CD14-positive monocyte (primary cell): ENCODE measurements at regions not wholly inside any gene's neighbourhood (a gene's known extent, or its start where the extent isn't known, plus 50 kb on each side); places are given as distances from the start of the nearest gene placed in this dataset.

Experiments
- DNase-seq, 3 donors: peaks; one replicate each; pipeline ENCODE4 v3.0.0-alpha.2; 2011 to 2022
- H2AFZ ChIP-seq: 2 replicates; pipeline ENCODE4 v1.6.0; 2012; ENCODE audit warnings: mild to moderate bottlenecking, low read depth, low read length, inconsistent platforms; ENCODE audit not compliant: insufficient read depth, poor library complexity, severe bottlenecking
- H3K27ac ChIP-seq, 2 donors: 1 replicate in 1 of 2; 2 replicates in 1 of 2; pipeline ENCODE4 v1.5.1; 2012 to 2013; ENCODE audit warnings: low read length in 2 of 2, control low read depth in 1 of 2, inconsistent platforms in 1 of 2, low read depth in 1 of 2, mild to moderate bottlenecking in 1 of 2
- H3K27me3 ChIP-seq, 2 donors: one replicate each; pipeline versions ENCODE4 v1.6.0 to v1.6.1; 2011 to 2013; ENCODE audit warnings: low read length in 2 of 2; ENCODE audit not compliant: control insufficient read depth in 2 of 2, insufficient read depth in 2 of 2
- H3K36me3 ChIP-seq, 2 donors: replicated peaks in 1 of 2; 1 replicate in 1 of 2; 2 replicates in 1 of 2; pipeline versions ENCODE4 v1.5.1 to v1.6.1; 2012 to 2013; ENCODE audit warnings: low read length in 2 of 2, control low read depth in 1 of 2, inconsistent platforms in 1 of 2, mild to moderate bottlenecking in 1 of 2; ENCODE audit not compliant: insufficient read depth in 2 of 2, control insufficient read depth in 1 of 2
- H3K4me1 ChIP-seq, 2 donors: 1 replicate in 1 of 2; 2 replicates in 1 of 2; pipeline versions ENCODE4 v1.5.1 to v1.6.1; 2012 to 2013; ENCODE audit warnings: low read length in 2 of 2, control low read depth in 1 of 2, inconsistent platforms in 1 of 2, mild to moderate bottlenecking in 1 of 2, moderate library complexity in 1 of 2; ENCODE audit not compliant: insufficient read depth in 2 of 2, control insufficient read depth in 1 of 2
- H3K4me2 ChIP-seq: replicated peaks from 2 replicates; pipeline ENCODE3; 2012; ENCODE audit warnings: low read length, moderate library complexity, mild to moderate bottlenecking; ENCODE audit not compliant: poor library complexity, severe bottlenecking; ENCODE audit errors: extremely low read depth
- H3K4me3 ChIP-seq, 3 experiments: fragments of 200-600 bp in 1 of 3; sonication (generic) in 1 of 3; replicated peaks in 1 of 3; 1 replicate in 2 of 3; 2 replicates in 1 of 3; pipeline ENCODE4 v1.5.1; 2011 to 2013; ENCODE audit warnings: low read length in 3 of 3, mild to moderate bottlenecking in 3 of 3, control low read depth in 2 of 3, low read depth in 2 of 3, inconsistent platforms in 1 of 3, moderate library complexity in 1 of 3
- H3K79me2 ChIP-seq: 2 replicates; pipeline ENCODE4 v1.6.0; 2012; ENCODE audit warnings: mild to moderate bottlenecking, control low read depth, inconsistent platforms, low read length, moderate library complexity; ENCODE audit not compliant: insufficient read depth
- H3K9ac ChIP-seq: 2 replicates; pipeline ENCODE4 v1.6.0; 2017; ENCODE audit warnings: low read length, mild to moderate bottlenecking; ENCODE audit not compliant: insufficient read depth, poor library complexity, severe bottlenecking
- H3K9me3 ChIP-seq, 2 donors: replicated peaks in 1 of 2; 1 replicate in 1 of 2; 2 replicates in 1 of 2; pipeline versions ENCODE4 v1.5.1 to v1.6.1; 2012 to 2013; ENCODE audit warnings: low read length in 2 of 2, control low read depth in 1 of 2; ENCODE audit not compliant: control insufficient read depth in 1 of 2, insufficient read depth in 1 of 2
- H4K20me1 ChIP-seq: 2 replicates; pipeline ENCODE4 v1.6.0; 2012; ENCODE audit warnings: mild to moderate bottlenecking, low read length, control low read depth, moderate library complexity; ENCODE audit not compliant: insufficient read depth
- H3K27ac Mint-ChIP-seq, 7 donors: one replicate each; pipeline ENCODE4 v1.8.0; 2020; ENCODE audit warnings: mild to moderate bottlenecking in 7 of 7, mixed read lengths in 7 of 7, moderate library complexity in 6 of 7, inconsistent platforms in 2 of 7
- H3K27me3 Mint-ChIP-seq, 3 donors: one replicate each; pipeline ENCODE4 v1.8.0; 2021 to 2022; ENCODE audit warnings: low read depth in 3 of 3, mild to moderate bottlenecking in 3 of 3, mixed read lengths in 3 of 3, moderate library complexity in 3 of 3, inconsistent platforms in 1 of 3
- H3K36me3 Mint-ChIP-seq, 2 donors: one replicate each; pipeline ENCODE4 v1.8.0; 2020; ENCODE audit warnings: mixed read lengths in 2 of 2, inconsistent platforms in 1 of 2, mild to moderate bottlenecking in 1 of 2
- H3K4me1 Mint-ChIP-seq: one replicate; pipeline ENCODE4 v1.8.0; 2020; ENCODE audit warnings: mild to moderate bottlenecking, mixed read lengths
- H3K4me3 Mint-ChIP-seq, 2 donors: one replicate each; pipeline ENCODE4 v1.8.0; 2020; ENCODE audit warnings: mild to moderate bottlenecking in 2 of 2, mixed read lengths in 2 of 2, moderate library complexity in 1 of 2
- H3K9me3 Mint-ChIP-seq, 7 donors: one replicate each; pipeline ENCODE4 v1.8.0; 2020 to 2022; ENCODE audit warnings: mixed read lengths in 7 of 7, mild to moderate bottlenecking in 6 of 7, moderate library complexity in 6 of 7, inconsistent platforms in 2 of 7
- WGBS: methylation state at CpG from one replicate; pipeline ENCODE4 v1.1.5; 2013; ENCODE audit warnings: missing lambda C conversion rate; ENCODE audit not compliant: insufficient coverage; 5-methylcytosine and 5-hydroxymethylcytosine counted together
- intact Hi-C, 2 donors: fragments of 100-400 bp; cut with micrococcal nuclease; formaldehyde crosslinking; loops; one replicate each; pipeline versions ENCODE4 v1.15.0 to v1.15.1; 2023
- TF ChIP-seq, protein P1 (sequence below): fragments of 200-600 bp; IDR thresholded peaks from one replicate; pipeline ENCODE4 v1.8.0; 2022; ENCODE audit warnings: antibody characterized with exemption, mild to moderate bottlenecking

DNA sequence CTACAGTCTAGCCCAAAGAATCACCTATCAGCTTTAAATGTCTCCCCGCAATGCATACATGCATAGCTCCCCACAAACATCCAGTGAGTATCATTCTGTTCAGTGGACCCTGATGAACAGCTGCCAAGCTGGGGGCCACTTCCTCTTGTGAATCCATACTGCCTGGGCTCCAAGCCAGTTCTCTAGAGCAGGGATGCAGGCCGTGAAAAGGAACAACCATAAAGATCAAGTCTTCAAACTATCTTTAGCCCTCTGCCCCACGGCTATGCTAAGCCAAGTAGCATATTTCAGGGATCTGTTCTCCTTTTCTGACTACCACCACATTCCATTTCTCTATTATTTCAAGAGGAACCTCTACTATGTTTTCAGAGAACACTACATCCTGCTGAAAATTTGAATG, 191.7 kb upstream of the BTBD3 start:
- 8% methylated on average over 3 of the region's 3 CpGs for WGBS
- Mint-ChIP-seq H3K27me3 (peaks cover 0 to 5% (median 0%) of the 10 kb centered on the region in 3 donors), H3K27ac (no peak overlapping the region), H3K9me3 (peaks cover 0 to 5% (median 3%) of the 10 kb centered on the region in 7 donors), H3K4me3 (no peak overlapping the region), H3K36me3 (no peaks in the 10 kb centered on the region), H3K4me1 (no peaks in the 10 kb centered on the region)
- H2AFZ ChIP-seq, result no peak overlapping the region
- no peak overlapping the region for H3K27ac ChIP-seq
- TF ChIP-seq, protein P1, sequence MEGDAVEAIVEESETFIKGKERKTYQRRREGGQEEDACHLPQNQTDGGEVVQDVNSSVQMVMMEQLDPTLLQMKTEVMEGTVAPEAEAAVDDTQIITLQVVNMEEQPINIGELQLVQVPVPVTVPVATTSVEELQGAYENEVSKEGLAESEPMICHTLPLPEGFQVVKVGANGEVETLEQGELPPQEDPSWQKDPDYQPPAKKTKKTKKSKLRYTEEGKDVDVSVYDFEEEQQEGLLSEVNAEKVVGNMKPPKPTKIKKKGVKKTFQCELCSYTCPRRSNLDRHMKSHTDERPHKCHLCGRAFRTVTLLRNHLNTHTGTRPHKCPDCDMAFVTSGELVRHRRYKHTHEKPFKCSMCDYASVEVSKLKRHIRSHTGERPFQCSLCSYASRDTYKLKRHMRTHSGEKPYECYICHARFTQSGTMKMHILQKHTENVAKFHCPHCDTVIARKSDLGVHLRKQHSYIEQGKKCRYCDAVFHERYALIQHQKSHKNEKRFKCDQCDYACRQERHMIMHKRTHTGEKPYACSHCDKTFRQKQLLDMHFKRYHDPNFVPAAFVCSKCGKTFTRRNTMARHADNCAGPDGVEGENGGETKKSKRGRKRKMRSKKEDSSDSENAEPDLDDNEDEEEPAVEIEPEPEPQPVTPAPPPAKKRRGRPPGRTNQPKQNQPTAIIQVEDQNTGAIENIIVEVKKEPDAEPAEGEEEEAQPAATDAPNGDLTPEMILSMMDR, result no peak
- no peaks in the 10 kb centered on the region for H3K79me2 ChIP-seq
- DNase-seq, result no peak
- H3K9me3 ChIP-seq, result no peaks in the 10 kb centered on the region
- H3K4me1 ChIP-seq, result no peaks in the 10 kb centered on the region
- no peak overlapping the region for H3K9ac ChIP-seq
- H3K4me2 ChIP-seq, result no peak overlapping the region
- H3K4me3 ChIP-seq, result no peak overlapping the region
- H3K27me3 ChIP-seq, result no peaks in the 10 kb centered on the region
- no peaks in the 10 kb centered on the region for H3K36me3 ChIP-seq
- H4K20me1 ChIP-seq, result no peaks in the 10 kb centered on the region
- intact Hi-C loops, result no loop called here

DNA sequence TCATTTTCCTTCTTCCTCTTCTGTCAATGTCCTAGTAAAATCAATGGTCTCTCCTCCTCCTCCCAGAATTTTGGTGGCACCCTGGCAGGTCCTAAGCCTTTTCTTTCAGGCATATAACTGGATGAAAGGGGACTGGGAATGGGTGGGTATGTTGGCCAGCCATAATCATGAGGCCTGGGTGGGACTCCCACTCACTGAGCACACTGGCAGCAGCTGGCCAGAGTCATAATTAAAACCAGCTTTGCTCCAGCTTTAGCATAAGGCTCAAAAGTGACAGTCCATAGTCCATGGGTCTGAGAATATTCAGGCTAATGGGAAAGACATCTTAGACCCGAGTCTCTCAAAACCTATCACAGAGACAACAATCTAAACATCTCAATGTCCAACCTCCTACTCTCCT, 190.0 kb upstream of the BTBD3 start:
- H3K9ac ChIP-seq, result no peak overlapping the region
- H2AFZ ChIP-seq, result no peak overlapping the region
- Mint-ChIP-seq H3K27me3 (peaks cover 0 to 5% (median 0%) of the 10 kb centered on the region in 3 donors), H3K9me3 (peaks cover 0 to 7% (median 3%) of the 10 kb centered on the region in 7 donors), H3K4me3 (no peak overlapping the region), H3K4me1 (no peaks in the 10 kb centered on the region), H3K36me3 (no peaks in the 10 kb centered on the region), H3K27ac (no peak overlapping the region)
- H3K4me1 ChIP-seq, result no peaks in the 10 kb centered on the region
- no peak overlapping the region for H3K27ac ChIP-seq
- no peak for DNase-seq
- WGBS, result no CpG with 5 or more reads among the region's 1 CpG
- no peaks in the 10 kb centered on the region for H3K79me2 ChIP-seq
- intact Hi-C loops, result no loop called here
- H4K20me1 ChIP-seq, result no peaks in the 10 kb centered on the region
- no peaks in the 10 kb centered on the region for H3K36me3 ChIP-seq
- TF ChIP-seq, protein P1, result no peak
- no peaks in the 10 kb centered on the region for H3K9me3 ChIP-seq
- no peaks in the 10 kb centered on the region for H3K27me3 ChIP-seq
- H3K4me3 ChIP-seq, result no peak overlapping the region
- H3K4me2 ChIP-seq, result no peak overlapping the region
